HUES6 (cell line): ENCODE measurements at regions not wholly inside any gene's neighbourhood (a gene's known extent, or its start where the extent isn't known, plus 50 kb on each side); places are given as distances from the start of the nearest gene placed in this dataset.
"Not testable (repeated sequence)": the region's sequence is repeated elsewhere in the genome, so short reads cannot be mapped to it uniquely, and the experiment has no call there.

Experiments
- H3K27ac ChIP-seq: 2 replicates; pipeline ENCODE4 v1.7.0; 2013; ENCODE audit warnings: low read depth, mild to moderate bottlenecking, low read length, inconsistent platforms
- H3K27me3 ChIP-seq: 2 replicates; pipeline ENCODE4 v1.6.1; 2013; ENCODE audit warnings: low read length; ENCODE audit not compliant: control insufficient read depth, insufficient read depth
- H3K36me3 ChIP-seq: 2 replicates; pipeline ENCODE4 v1.6.1; 2013; ENCODE audit warnings: low read length; ENCODE audit not compliant: control insufficient read depth, insufficient read depth
- H3K4me1 ChIP-seq: 2 replicates; pipeline ENCODE4 v1.6.1; 2013; ENCODE audit warnings: low read length; ENCODE audit not compliant: control insufficient read depth, insufficient read depth
- H3K4me3 ChIP-seq: 2 replicates; pipeline ENCODE4 v1.5.1; 2013; ENCODE audit warnings: low read depth, low read length
- H3K9ac ChIP-seq: one replicate; pipeline ENCODE4 v1.6.1; 2013; ENCODE audit warnings: mild to moderate bottlenecking, low read length
- H3K9me3 ChIP-seq: 2 replicates; pipeline ENCODE4 v1.6.1; 2013; ENCODE audit warnings: low read depth, low read length; ENCODE audit not compliant: control insufficient read depth, insufficient read depth

DNA sequence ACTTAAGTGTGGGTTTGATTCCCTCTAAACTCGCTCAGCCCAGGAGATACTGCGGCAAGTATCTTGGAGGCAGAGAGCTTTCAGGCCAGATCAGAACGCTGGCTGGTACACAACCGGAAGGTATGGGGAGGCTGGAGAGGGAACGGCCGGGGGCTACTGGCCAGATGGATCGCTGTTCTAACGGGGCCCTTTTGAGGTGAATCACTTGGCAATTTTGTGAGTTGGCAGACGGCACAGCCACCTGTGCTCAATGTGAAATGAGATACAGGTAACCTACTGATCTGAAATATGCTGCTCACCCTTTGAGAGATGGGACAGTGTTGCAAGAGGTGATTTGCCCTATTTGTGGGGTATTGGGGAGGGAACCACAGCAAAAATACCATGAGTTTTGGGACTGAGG lies 622.9 kb upstream of the RBFOX1 start:
- Histone ChIP-seq H3K9me3 (0 out of 2 replicates have a peak, but pooled peaks cover 4% of the 10 kb centered on the region), H3K27ac (no peak overlapping the region), H3K4me3 (no peak overlapping the region), H3K36me3 (no peaks in the 10 kb centered on the region), H3K27me3 (no peaks in the 10 kb centered on the region), H3K9ac (no peak overlapping the region), H3K4me1 (no peaks in the 10 kb centered on the region)

DNA sequence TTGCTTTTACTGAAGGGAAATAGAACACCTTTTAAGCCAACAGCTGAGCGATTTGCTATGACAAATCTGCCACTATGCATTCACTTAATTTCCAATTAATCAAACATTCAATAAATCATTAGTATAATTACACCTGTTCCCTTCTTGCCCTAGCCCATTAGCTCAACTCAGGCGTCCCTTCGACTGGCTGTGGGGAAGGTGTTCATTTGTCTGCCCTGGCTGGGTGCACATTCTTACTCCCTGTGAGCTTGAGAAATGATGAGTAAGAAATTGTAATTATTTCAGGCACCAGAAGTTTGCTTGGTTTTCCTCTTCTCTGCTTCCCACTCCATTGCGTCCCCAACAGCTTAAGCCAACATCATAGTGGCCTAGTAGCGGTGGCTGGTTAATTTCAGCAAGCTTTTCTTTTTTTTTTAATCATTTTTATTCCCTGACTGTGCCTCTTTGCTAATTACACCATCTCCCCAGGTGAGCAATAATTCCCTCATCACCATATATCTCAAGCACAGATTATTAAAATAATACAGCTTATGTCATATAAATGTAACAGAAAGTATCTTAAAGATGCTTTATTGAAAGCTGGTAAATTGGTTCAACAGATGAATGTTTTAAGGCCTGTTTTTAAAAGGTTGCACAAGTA lies 623.9 kb upstream of the RBFOX1 start:
- Histone ChIP-seq H3K27me3 (no peaks in the 10 kb centered on the region), H3K4me3 (no peak overlapping the region), H3K27ac (no peak overlapping the region), H3K4me1 (peaks cover 7% of the 10 kb centered on the region; the same call in 1 of the 2 replicates), H3K9ac (no peak overlapping the region), H3K36me3 (no peaks in the 10 kb centered on the region), H3K9me3 (0 out of 2 replicates have a peak, but pooled peaks cover 4% of the 10 kb centered on the region)

DNA sequence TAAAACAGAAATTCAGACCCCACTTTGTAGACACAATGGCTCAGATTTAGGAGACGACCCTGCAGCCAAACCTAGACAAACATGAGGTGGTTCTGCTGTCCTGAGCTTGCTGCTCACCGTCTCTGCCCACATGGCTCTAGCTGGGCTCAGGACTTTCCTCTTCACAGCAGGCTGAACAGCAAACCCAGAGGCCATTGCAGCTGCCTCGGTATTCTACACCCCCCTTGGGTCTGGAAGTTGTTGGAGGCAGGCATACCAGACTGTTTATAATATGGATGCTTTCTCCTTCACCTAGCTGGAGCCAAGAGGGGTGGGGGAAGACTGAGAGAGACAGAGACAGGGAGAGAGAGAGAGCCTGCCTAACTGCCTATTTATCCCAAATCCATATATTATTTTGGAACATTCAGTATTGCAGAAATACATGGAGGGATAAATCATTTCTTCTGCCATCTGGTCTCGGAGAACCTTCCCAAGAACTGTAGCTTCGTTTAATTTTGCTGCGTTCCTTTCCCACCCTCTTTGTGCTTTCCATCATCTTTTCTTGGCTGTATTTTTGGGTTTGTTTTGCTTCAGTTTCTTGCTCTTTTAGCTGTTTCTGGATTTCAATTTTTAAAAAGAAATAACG lies 628.2 kb upstream of the RBFOX1 start:
- peaks cover 8% of the 10 kb centered on the region; the same call in 1 of the 2 replicates for H3K4me1 ChIP-seq
- no peaks in the 10 kb centered on the region for H3K36me3 ChIP-seq
- H3K9me3 ChIP-seq = no peaks in the 10 kb centered on the region
- H3K27me3 ChIP-seq = no peaks in the 10 kb centered on the region
- H3K9ac ChIP-seq = no peak overlapping the region
- no peak overlapping the region for H3K4me3 ChIP-seq
- no peak overlapping the region for H3K27ac ChIP-seq

DNA sequence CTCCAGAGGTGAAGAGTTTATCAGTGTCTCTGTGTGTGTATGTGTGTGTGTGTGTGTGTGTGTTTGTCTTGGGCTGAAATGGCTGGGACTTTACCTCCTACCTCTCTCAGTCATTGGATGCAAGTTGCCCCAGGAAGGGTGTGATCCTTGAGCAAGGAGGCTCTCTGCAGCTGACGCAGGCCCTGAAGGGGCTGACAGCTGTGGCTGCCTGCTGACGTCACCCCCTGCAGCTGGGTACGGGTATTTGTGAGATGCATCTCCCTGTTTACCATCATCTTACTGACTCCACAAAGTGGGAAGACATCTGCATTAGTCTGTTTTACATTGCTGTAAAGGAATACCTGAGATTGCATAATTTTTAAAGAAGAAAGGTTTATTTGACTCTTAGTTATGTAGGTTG lies 631.5 kb upstream of the RBFOX1 start:
- Histone ChIP-seq H3K27ac (no peak overlapping the region), H3K4me3 (no peak overlapping the region), H3K9ac (no peak overlapping the region), H3K9me3 (no peaks in the 10 kb centered on the region), H3K4me1 (peaks cover 8% of the 10 kb centered on the region; the same call in 1 of the 2 replicates), H3K27me3 (no peaks in the 10 kb centered on the region), H3K36me3 (no peaks in the 10 kb centered on the region)

DNA sequence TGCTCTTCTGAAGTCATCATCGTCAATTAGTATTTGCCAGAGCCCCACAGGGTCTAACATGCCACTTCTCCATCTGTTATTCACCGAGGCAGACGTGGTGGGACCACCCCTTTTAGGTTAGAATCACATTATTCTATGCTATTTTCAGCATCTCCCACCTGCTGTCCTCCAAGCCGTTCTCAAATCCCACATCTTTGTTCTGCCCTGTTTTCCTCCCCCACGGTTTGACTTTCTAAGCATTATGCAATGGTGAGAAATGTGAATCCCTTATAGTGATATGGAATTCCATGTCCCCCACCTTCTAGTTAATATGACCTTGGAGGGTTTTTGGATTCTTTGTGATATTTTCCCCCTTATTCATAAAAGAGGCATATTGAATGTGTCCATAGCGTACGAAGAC lies 634.1 kb upstream of the RBFOX1 start:
- Histone ChIP-seq H3K4me3 (no peak overlapping the region), H3K4me1 (no peaks in the 10 kb centered on the region), H3K9me3 (no peaks in the 10 kb centered on the region), H3K27ac (no peak overlapping the region), H3K27me3 (no peaks in the 10 kb centered on the region), H3K36me3 (no peaks in the 10 kb centered on the region), H3K9ac (no peak overlapping the region)

DNA sequence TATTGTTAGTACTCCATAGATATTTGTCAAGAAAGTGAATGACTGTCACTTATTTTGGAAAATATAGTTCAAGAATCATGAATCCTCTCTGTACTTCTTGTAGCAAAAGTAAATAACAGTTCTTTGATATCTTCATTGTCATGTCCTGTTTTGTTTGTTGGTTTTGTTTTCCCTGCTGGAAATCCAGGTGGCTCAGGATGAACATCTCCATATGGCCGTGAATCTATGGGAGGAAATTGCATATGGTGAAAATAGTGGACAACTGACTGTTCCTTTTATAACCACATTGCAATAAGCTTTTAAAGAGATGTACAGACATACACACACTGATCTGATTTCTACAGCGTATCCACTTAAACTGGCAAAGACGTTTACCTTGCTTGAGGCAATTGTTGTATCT lies 637.0 kb upstream of the RBFOX1 start:
- Histone ChIP-seq H3K27me3 (no peaks in the 10 kb centered on the region), H3K36me3 (no peaks in the 10 kb centered on the region), H3K9me3 (peaks cover 5% of the 10 kb centered on the region; the same call in 1 of the 2 replicates), H3K4me1 (no peaks in the 10 kb centered on the region), H3K4me3 (no peak overlapping the region), H3K27ac (no peak overlapping the region), H3K9ac (no peak overlapping the region)

DNA sequence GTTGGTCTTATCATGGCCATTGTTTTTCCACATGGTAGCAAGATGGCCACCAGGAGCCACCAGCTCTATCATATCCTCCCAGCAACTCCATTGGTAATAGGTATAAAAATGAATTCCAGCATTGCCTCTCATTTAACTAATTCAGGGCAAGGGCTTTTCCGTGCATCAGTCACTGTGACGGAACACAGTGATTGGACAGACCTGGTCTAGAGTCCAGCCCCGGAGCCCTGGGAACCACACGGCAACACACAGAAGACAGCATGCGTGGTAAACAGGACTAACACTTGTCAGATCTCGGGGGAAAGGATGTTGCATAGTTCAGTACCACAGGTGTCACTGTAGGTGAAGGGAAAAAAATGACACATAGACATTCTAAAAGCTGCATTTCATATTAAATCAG lies 638.0 kb upstream of the RBFOX1 start:
- Histone ChIP-seq H3K27ac (no peak overlapping the region), H3K36me3 (no peaks in the 10 kb centered on the region), H3K27me3 (no peaks in the 10 kb centered on the region), H3K4me1 (no peaks in the 10 kb centered on the region), H3K9me3 (peaks cover 5% of the 10 kb centered on the region; the same call in 1 of the 2 replicates), H3K4me3 (no peak overlapping the region), H3K9ac (no peak overlapping the region)

DNA sequence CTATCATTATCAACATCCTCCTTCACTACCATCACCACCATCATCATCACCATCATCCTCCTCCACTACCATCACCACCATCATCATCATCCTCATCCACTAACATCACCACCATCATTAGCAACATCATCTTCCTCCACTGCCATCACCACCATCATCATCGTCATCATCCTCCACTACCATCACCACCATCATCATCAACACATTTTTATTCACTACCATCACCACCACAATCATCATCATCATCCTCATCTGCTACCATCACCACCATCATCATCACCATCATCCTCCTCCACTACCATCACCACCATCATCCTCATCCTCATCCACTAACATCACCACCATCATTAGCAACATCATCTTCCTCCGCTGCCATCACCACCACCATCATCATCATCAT lies 639.2 kb upstream of the RBFOX1 start:
- H3K27ac ChIP-seq, H3K9ac ChIP-seq, H3K4me3 ChIP-seq, H3K27me3 ChIP-seq, H3K9me3 ChIP-seq, H3K4me1 ChIP-seq, H3K36me3 ChIP-seq: not testable (repeated sequence)

DNA sequence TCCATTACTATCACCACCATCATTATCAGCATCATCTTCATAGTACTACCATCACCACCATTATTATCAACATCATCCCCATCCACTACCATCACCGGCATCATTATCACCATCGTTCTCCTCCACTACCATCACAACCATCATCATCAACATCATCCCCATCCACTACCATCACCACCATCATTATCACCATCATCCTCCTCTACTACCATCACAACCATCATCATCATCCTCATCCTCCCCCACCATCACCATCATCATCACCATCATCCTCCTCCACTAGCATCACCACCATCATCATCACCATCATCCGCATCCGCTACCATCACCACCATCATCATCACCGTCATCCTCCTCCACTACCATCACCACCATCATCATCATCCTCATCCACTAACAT lies 639.8 kb upstream of the RBFOX1 start:
- Histone ChIP-seq H3K9me3 (peaks cover 5% of the 10 kb centered on the region; the same call in 1 of the 2 replicates), H3K9ac (no peak overlapping the region), H3K27me3 (no peaks in the 10 kb centered on the region), H3K36me3 (no peaks in the 10 kb centered on the region), H3K27ac (no peak overlapping the region), H3K4me3 (no peak overlapping the region), H3K4me1 (no peaks in the 10 kb centered on the region)

DNA sequence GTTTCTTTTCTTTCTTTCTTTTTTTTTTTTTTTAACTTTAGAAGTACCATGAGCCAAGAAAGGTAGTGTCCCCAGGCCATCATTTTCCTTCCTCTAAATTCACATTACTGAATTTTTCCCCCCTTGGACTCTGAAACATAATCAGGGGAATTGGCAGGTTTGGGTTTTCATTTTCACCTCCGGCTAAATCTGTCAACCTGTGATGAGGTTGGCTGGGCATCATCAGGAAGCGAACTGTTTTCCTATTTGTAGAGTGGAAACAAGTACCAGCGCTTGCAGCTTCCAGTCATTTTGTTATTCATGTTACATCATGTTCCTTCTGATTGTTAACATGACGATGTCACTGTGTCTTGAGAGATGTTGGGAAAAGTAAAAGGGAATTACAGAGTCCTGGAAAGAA lies 641.9 kb upstream of the RBFOX1 start:
- H3K27ac ChIP-seq = no peak overlapping the region
- H3K4me1 ChIP-seq = no peaks in the 10 kb centered on the region
- peaks cover 11% of the 10 kb centered on the region; the same call in 1 of the 2 replicates for H3K9me3 ChIP-seq
- H3K36me3 ChIP-seq = no peaks in the 10 kb centered on the region
- no peaks in the 10 kb centered on the region for H3K27me3 ChIP-seq
- H3K4me3 ChIP-seq = no peak overlapping the region
- H3K9ac ChIP-seq = no peak overlapping the region

DNA sequence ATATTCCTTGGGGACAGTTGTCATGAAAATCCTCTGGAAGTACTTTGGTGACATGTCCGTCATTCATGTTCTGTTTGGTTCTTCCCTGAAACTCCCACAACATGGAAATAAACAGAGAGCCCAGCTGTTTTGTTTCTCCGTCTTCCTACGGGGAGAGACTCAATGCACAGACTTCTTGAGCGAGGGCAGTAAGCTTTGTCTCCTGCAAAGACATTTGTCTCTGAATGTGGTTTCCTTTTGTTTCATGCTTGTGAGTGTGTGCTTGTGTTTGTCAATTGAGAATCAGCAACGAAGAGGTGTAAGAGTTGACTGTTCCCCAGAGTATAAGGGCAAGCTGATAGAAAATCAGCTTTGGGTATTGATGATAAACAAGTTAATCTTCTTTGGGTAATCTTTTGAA lies 643.0 kb upstream of the RBFOX1 start:
- Histone ChIP-seq H3K4me1 (no peaks in the 10 kb centered on the region), H3K36me3 (no peaks in the 10 kb centered on the region), H3K9me3 (peaks cover 11% of the 10 kb centered on the region; the same call in 1 of the 2 replicates), H3K27ac (no peak overlapping the region), H3K9ac (no peak overlapping the region), H3K27me3 (no peaks in the 10 kb centered on the region), H3K4me3 (no peak overlapping the region)
